T1000 (cell line): ENCODE measurements at regions not wholly inside any gene's neighbourhood (a gene's known extent, or its start where the extent isn't known, plus 50 kb on each side); places are given as distances from the start of the nearest gene placed in this dataset.
"Not testable (repeated sequence)": the region's sequence is repeated elsewhere in the genome, so short reads cannot be mapped to it uniquely, and the experiment has no call there.

Experiments used
- DNase-seq: peaks from one replicate; lab custom pipeline; 2025; ENCODE audit warnings: mixed read lengths; lab: John Stamatoyannopoulos, UW

DNA sequence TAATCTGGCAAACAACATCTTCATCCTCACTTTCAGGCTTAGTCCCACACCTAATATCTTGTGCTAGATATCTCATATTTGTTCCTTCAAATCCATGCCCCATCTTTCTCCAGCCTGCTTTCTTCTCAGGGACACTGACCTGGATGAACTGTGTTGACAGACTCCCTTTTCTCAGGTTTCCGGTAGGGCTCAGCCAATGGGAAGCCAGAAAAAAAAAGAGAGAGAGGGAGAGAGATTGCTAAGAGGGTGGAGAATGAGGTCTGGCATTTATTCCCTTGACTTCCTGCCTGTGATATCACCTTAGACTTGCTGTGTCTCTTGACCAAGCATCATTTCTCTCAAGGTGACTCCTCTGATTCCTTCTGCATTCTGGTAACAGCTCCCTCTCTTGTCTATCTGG lies 145.6 kb upstream of the ABI3BP start:
- no peak for DNase-seq

DNA sequence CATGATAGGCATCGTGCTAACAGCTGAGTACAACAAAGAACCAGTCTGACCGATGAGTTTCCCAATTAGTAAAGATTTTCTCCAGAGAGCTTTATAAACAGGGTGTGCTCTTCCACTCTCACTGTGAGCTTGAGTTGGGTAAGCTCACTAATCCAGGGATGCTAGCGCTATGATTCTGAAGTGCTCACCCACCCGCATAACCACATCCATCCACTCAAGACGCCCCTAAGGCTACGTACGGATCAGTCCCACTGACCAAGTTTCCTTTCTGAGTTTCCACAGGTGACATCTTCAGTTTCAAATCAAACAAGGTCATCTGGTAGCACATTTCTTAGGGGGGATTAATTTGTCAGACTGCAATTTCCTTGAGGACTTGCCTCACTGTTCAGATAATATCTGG lies 141.1 kb upstream of the ABI3BP start:
- no peak for DNase-seq

DNA sequence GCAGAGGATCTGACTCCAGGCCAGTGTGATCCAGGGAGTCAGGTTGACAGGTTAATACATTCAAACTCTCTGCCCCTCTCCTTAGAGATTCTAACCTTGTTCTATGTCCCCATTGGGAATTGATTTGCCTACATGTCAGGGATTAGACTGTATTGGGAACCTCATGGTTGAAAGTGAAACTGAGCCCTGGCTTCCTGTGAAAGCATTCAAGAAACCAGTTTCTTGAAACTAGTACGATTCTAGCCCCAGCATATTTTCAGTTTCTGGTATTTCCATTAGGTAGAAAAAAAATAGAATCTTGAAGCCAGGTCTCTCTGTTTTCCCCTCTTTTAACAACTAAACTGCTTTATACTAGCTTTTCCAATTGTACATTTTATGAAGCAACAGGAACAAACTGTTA lies 140.4 kb upstream of the ABI3BP start:
- no peak for DNase-seq

DNA sequence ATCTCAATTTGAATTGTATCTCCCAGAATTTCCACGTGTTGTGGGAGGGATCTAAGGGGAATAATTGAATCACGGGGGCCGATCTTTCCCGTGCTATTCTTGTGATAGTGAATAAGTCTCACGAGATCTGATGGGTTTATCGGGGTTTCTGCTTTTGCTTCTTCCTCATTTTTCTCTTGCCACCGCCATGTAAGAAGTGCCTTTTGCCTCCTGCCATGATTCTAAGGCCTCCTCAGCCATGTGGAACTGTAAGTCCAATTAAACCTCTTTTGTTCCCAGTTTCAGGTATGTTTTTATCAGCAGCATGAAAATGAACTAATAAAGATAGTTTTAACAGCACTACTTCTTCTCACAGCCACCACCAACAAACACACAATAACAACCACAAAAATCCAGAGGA lies 140.0 kb upstream of the ABI3BP start:
- not testable (repeated sequence) for DNase-seq

DNA sequence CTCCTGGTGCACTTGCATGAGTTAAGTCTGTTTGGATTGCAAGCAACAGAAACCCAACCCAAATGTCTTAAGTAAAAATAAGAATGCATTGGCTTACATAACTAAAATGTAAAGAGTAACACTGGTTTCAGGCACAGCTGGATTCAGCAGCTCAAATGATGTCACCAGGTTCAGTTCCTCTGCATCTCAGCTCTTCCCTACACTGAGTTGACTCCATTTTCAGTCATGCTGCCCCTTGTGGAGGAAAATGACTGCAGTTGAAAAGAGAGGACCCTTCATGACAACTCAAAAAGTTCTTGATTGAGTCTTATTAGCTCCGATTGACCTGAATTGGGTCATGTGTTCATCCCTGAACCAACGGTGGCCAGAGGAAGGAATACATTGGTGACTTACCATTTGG lies 138.5 kb upstream of the ABI3BP start:
- DNase-seq: no peak

DNA sequence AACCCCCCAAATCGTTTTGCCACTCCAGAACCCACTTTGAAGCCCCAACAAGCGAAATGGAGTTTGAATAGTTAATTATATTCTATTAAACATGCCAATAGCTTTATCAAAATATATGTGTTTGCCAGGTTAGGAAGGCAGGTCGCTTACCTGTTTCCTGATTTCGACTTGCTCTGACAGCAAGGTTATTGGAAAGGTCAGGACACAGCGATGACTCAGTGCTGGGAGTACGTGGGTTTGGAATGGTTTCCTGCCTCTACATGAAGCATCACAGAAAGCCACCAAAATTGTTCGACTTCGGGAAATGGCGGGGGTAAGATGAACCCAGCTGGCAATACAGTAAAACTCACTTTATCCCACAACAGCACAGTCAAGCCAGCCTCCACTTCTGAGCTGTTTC lies 135.6 kb upstream of the ABI3BP start:
- DNase-seq: no peak

- no peak for DNase-seq
These were observed 134.8 kb upstream of the ABI3BP start for GRCh38 chr3:101128001-101128400.

GRCh38 chr3:101124125-101124524 lies 130.9 kb upstream of the ABI3BP start:
- no peak for DNase-seq

DNA sequence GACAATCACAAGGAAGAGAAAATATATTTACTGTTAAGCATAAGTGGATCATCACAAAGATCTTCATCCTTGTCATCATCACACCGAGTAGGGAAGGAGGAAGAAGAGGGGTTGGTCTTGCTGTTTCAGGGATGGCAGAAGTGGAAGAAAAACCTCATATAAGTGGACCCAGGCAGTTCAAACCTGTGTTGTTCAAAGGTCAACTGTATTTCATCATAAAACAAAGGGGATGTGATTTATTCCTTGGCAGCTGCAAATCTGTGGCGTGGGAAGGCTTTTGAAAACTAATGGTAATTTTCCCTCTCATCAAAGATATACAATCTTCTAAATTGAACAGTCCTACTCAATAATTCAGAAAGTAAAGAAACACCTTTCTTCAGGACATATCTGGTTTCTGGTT lies 129.9 kb upstream of the ABI3BP start:
- DNase-seq: no peak

DNA sequence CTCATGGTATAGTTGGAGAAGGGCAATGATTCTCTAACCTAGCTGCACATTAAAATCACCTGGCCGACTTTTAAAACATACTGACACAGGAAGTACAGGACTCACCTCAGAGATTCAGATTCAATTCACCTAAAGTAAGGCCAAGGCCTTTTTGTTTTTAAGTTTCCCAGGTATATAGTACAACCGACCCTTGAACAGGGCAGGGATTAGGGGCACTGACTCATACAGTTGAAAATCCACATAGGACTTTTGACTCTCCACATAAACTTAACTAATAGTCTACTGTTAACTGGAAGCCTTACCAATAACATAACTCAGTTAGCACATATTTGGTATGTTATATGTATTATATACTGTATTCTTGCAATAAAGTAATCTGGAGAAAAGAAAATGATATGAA lies 129.5 kb upstream of the ABI3BP start:
- DNase-seq: no peak

- DNase-seq: no peak
These were observed 126.8 kb upstream of the ABI3BP start for GRCh38 chr3:101120039-101120438.

DNA sequence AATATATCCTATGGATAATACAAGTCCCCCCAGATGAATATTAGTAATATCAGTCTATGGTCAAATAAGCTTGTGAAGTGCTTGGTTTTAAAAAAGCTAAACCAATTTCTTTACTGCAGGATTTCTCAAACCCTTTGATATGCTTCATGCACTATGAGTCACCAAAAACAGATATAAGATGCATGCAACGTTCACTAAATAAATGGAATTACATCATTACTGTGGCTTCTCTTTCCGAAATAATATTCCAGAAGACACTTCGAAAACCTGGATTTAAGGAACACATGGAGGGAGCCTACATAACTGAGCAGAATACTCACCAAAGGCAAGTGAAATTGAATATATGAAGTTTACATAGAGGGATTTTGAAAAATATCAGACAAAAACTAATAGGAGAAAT lies 126.3 kb upstream of the ABI3BP start:
- no peak for DNase-seq

- DNase-seq: no peak
These were observed 124.8 kb upstream of the ABI3BP start for GRCh38 chr3:101117980-101118379.

GRCh38 chr3:101117465-101117864 lies 124.2 kb upstream of the ABI3BP start:
- DNase-seq: no peak

DNA sequence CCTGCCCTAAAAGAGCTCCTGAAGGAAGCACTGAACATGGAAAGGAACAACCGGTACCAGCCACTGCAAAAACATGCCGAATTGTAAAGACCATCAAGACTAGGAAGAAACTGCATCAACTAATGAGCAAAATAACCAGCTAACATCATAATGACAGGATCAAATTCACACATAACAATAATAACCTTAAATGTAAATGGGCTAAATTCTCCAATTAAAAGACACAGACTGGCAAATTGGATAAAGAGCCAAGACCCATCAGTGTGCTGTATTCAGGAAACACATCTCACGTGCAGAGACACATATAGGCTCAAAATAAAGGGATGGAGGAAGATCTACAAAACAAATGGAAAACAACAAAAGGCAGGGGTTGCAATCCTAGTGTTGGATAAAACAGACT lies 117.1 kb upstream of the ABI3BP start:
- DNase-seq: not testable (repeated sequence)

DNA sequence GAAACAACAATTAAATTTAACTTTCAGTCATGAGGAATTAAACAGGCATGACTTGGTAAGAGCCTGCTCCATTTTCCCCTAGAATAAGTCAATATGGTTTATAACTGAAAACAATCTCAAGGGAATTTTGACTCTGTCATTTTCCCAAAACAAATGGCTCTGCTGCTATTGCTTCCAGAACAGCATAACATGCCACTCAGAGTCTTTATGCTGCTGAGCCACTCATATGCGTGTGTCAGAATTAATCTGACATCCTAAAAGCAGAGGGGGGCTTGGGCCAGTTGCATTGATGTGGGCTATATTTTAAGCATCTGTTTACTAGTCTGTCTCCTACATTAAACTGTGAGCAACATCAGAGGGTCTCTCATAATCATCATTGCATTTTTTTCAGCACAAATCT lies 111.1 kb upstream of the ABI3BP start:
- no peak for DNase-seq

DNA sequence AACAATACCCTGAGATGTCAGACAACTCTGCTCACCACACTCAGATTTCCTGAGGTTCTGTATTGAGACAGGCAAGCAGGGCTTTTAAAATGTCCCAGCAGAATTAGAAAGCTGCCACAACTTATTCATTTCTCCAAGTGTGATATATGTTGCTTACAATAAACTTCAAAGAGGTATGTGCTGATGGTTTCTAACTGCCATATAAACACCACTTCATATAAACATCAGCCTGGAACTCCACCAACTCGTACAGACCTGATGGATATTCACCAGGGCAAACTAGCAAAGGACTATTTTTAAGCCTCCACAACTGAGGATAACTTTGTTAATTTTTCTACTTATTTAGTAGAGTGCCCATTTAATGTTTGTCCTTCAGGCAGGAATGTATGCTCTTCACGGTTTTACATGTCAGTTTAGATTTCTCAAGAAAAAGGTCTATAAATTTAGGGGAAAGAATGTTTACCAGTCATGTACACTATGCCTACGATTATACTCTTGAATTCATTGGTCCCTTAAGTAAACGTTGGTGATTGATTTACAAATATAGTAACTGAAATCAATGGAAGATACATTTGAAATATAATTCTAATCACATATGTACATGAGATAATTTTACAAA lies 109.6 kb upstream of the ABI3BP start:
- no peak for DNase-seq

DNA sequence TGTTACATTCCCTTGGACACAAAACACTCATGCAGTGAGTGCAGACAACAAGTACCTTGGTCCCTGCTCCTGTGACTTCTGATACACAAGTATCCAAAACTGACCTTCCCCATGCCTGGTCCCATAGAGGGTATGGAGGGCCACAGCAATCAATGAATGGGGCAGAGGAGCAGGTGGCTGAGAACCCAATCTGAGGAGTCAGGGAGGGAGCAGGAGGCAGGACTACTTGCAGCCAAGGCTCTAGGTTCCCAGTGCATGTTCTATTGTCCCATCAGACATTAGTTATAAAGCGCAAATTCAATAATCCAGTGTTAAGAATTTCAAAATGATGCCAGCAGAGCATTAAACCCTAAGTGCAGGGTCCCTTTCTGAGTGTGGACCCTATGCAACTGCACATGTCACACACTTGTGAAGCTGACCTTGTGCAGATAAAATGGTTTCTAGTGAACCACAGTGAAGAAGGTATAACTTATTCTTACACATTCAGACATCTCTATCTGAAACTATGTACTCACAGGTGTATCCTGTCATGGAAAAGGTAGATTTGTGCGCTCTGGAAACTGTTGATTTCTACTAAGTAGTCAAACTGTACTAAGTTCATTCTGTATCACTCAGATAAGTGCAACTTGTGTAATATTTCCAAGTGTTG lies 107.3 kb upstream of the ABI3BP start:
- no peak for DNase-seq

- no peak for DNase-seq
These were observed 106.6 kb upstream of the ABI3BP start for GRCh38 chr3:101099791-101100190.

GRCh38 chr3:101096444-101096843 lies 103.2 kb upstream of the ABI3BP start:
- no peak for DNase-seq

GRCh38 chr3:101095693-101096430 lies 102.6 kb upstream of the ABI3BP start:
- no peak for DNase-seq

DNA sequence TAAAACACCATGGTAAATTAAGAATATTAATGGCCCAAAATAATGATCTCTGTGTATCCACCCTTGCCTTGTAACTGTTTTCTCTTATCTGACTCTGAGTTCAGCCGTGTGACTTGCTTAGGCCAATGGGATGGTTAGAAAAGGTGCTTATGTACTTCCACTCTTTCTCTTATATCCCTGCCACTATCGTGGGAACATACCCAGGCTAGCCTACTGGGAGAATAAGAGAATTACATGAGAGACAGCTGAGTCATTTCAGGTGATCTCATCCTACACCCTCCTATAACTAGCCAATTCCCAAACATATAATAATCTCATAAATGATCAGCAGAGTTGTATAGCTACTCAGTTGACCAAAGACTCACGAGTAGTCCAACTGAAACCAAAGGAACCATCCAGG lies 98.3 kb upstream of the ABI3BP start:
- DNase-seq: no peak

DNA sequence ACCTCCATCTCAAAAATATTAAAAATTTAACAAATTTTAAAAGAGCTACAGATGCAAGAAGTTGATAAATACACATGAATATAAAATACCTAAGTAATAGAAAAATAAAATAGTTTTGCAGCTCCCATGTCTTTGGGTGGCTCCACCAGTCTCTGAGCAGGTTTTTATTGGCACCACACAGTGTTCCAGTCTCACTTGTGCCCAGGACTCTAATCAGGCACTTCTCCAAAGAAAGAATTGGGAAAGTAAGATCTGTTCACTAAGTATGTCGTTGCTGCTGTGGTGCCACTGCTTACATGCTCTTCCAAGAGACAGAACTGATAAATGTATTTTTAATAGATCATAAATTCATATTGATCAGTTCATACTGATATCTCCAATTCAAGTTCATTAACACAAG lies 92.5 kb upstream of the ABI3BP start:
- no peak for DNase-seq

- no peak for DNase-seq
These were observed 91.2 kb upstream of the ABI3BP start for GRCh38 chr3:101084404-101084803.
